PC-9 (cell line): ENCODE measurements at regions not wholly inside any gene's neighbourhood (a gene's known extent, or its start where the extent isn't known, plus 50 kb on each side); places are given as distances from the start of the nearest gene placed in this dataset.

ENCODE experiments used
- BruUV-seq: library from RNA; stranded (reverse); fragments of 400-500 nt; replicated peaks from 2 replicates; lab custom pipeline; 2021; lab: Mats Ljungman, UMichigan
- CTCF ChIA-PET: fragments of 300-600 bp; sonication (Branson Sonifier 250); formaldehyde crosslinking; loops from one replicate; lab custom pipeline; 2022; ENCODE audit warnings: antibody characterized with exemption; lab: Charles Lee
- POLR2A ChIA-PET: fragments of 300-600 bp; sonication (Branson Sonifier 250); formaldehyde crosslinking; loops from one replicate; lab custom pipeline; 2022; ENCODE audit warnings: antibody characterized with exemption; ENCODE audit not compliant: unreplicated experiment; lab: Charles Lee
- DNase-seq, 2 experiments: peaks; one replicate each; pipeline versions ENCODE4 v3.0.0 to v3.0.0-alpha.2; 2015 to 2022; ENCODE audit warnings: mixed read lengths in 1 of 2
- H2AFZ ChIP-seq: fragments of 200-600 bp; sonication (generic); 2 replicates; pipeline ENCODE4 v1.8.1; 2017; ENCODE audit warnings: antibody characterized with exemption
- H3F3A ChIP-seq: fragments of 200-600 bp; sonication (generic); 2 replicates; pipeline ENCODE4 v1.8.1; 2017; ENCODE audit warnings: antibody characterized with exemption, mild to moderate bottlenecking, low read depth; ENCODE audit not compliant: insufficient read depth
- H3K27ac ChIP-seq: fragments of 200-600 bp; sonication (generic); 2 replicates; pipeline ENCODE4 v1.6.1; 2016; ENCODE audit warnings: mixed run types
- H3K27me3 ChIP-seq: fragments of 200-600 bp; sonication (generic); 2 replicates; pipeline ENCODE4 v1.6.1; 2016; ENCODE audit warnings: low read depth, mixed run types; ENCODE audit not compliant: insufficient read depth
- H3K36me3 ChIP-seq: fragments of 200-600 bp; sonication (generic); 2 replicates; pipeline ENCODE4 v1.6.1; 2016; ENCODE audit warnings: low read depth, mixed run types
- H3K4me1 ChIP-seq: fragments of 200-600 bp; sonication (generic); replicated peaks from 2 replicates; pipeline ENCODE4 v1.6.1; 2016; ENCODE audit warnings: mixed run types; ENCODE audit not compliant: insufficient read depth
- H3K4me2 ChIP-seq: fragments of 200-600 bp; sonication (generic); 2 replicates; pipeline ENCODE4 v1.6.1; 2017; ENCODE audit warnings: mixed run types
- H3K4me3 ChIP-seq: fragments of 200-600 bp; sonication (generic); 2 replicates; pipeline ENCODE4 v1.6.1; 2016; ENCODE audit warnings: mixed run types
- H3K79me2 ChIP-seq: fragments of 200-600 bp; sonication (generic); 2 replicates; pipeline ENCODE4 v1.6.1; 2017; ENCODE audit warnings: low read depth, mixed run types
- H3K9me2 ChIP-seq: fragments of 200-600 bp; sonication (generic); 2 replicates; pipeline ENCODE4 v1.8.1; 2017; ENCODE audit warnings: mild to moderate bottlenecking; ENCODE audit not compliant: insufficient read depth
- H3K9me3 ChIP-seq: fragments of 200-600 bp; sonication (generic); 2 replicates; pipeline ENCODE4 v1.8.1; 2016; ENCODE audit warnings: low read depth; ENCODE audit not compliant: insufficient read depth
- H4K20me1 ChIP-seq: fragments of 200-600 bp; sonication (generic); 2 replicates; pipeline ENCODE4 v1.8.1; 2017; ENCODE audit not compliant: insufficient read depth
- EZH2 ChIP-seq: fragments of 200-600 bp; sonication (generic); IDR thresholded peaks from 2 replicates; pipeline ENCODE4 v1.8.0; 2017; ENCODE audit warnings: antibody characterized with exemption, low read depth
- intact Hi-C: fragments of 100-400 bp; cut with micrococcal nuclease; formaldehyde crosslinking; loops from one replicate; pipeline ENCODE4 v1.10.0; 2022; ENCODE audit not compliant: unreplicated experiment
- TF ChIP-seq, protein P1 (sequence below): fragments of 200-600 bp; sonication (generic); conservative IDR thresholded peaks from 2 replicates; pipeline ENCODE4 v1.6.1; 2017; ENCODE audit warnings: mixed run types, antibody characterized with exemption, mild to moderate bottlenecking, moderate library complexity

GRCh38 chr5:8396246-8396645 lies 527.3 kb downstream of the MTRR start:
- Histone ChIP-seq H4K20me1 (no peaks in the 10 kb centered on the region), H3K79me2 (no peaks in the 10 kb centered on the region), H3K27ac (no peak overlapping the region), H3K4me2 (no peak overlapping the region), H2AFZ (no peak overlapping the region), H3K4me1 (no peaks in the 10 kb centered on the region), H3F3A (no peaks in the 10 kb centered on the region), H3K27me3 (peaks cover 17% of the 10 kb centered on the region), H3K9me3 (no peaks in the 10 kb centered on the region), H3K36me3 (no peaks in the 10 kb centered on the region), H3K9me2 (no peaks in the 10 kb centered on the region), H3K4me3 (no peak overlapping the region)
- POLR2A ChIA-PET = no interaction called here
- CTCF ChIA-PET = no interaction called here
- TF ChIP-seq, protein P1, sequence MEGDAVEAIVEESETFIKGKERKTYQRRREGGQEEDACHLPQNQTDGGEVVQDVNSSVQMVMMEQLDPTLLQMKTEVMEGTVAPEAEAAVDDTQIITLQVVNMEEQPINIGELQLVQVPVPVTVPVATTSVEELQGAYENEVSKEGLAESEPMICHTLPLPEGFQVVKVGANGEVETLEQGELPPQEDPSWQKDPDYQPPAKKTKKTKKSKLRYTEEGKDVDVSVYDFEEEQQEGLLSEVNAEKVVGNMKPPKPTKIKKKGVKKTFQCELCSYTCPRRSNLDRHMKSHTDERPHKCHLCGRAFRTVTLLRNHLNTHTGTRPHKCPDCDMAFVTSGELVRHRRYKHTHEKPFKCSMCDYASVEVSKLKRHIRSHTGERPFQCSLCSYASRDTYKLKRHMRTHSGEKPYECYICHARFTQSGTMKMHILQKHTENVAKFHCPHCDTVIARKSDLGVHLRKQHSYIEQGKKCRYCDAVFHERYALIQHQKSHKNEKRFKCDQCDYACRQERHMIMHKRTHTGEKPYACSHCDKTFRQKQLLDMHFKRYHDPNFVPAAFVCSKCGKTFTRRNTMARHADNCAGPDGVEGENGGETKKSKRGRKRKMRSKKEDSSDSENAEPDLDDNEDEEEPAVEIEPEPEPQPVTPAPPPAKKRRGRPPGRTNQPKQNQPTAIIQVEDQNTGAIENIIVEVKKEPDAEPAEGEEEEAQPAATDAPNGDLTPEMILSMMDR = no peak
- no peak for TF ChIP-seq EZH2
- no peak for DNase-seq
- no TSS peak for BruUV-seq
- intact Hi-C loops = no loop called here

DNA sequence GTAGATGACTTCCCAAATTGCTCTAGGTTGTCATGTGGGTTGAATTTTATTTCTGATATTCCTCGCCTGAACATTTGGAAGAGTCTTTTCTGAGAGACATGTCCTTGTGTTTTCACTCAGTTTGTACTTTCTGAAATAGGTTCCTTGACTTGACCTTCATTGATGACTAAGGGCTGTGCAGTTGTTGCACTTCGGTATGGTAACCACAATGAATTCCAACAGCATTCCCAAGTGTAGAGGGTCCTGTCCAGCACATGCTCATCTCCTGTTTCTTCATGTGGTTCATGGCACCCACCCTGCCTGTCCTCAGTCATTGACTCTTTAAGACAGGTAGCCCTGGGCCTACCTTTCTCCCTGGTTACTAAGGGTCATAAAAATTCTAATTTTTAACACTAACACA lies 527.8 kb downstream of the MTRR start:
- Histone ChIP-seq H3K9me3 (no peaks in the 10 kb centered on the region), H4K20me1 (no peaks in the 10 kb centered on the region), H3K4me1 (no peaks in the 10 kb centered on the region), H3K9me2 (no peaks in the 10 kb centered on the region), H3K27ac (no peak overlapping the region), H3K79me2 (no peaks in the 10 kb centered on the region), H3K4me2 (no peak overlapping the region), H3F3A (no peaks in the 10 kb centered on the region), H3K36me3 (no peaks in the 10 kb centered on the region), H2AFZ (no peak overlapping the region), H3K27me3 (peaks cover 22% of the 10 kb centered on the region), H3K4me3 (no peak overlapping the region)
- ChIA-PET CTCF (no interaction called here), POLR2A (no interaction called here)
- TF ChIP-seq, protein P1 = no peak
- intact Hi-C loops = no loop called here
- peak in 1 of 2 experiments; percentile 26 for DNase-seq
- no TSS peak for BruUV-seq

- no peak overlapping the region for H3K27ac ChIP-seq
- CTCF ChIA-PET = no interaction called here
- H3K79me2 ChIP-seq = no peaks in the 10 kb centered on the region
- H3K9me2 ChIP-seq = no peaks in the 10 kb centered on the region
- peak in 1 of 2 experiments; percentile 20 for DNase-seq
- H3F3A ChIP-seq = no peaks in the 10 kb centered on the region
- intact Hi-C loops = no loop called here
- peaks cover 47% of the 10 kb centered on the region for H3K27me3 ChIP-seq
- no TSS peak for BruUV-seq
- TF ChIP-seq EZH2 = no peak
- TF ChIP-seq, protein P1 = no peak
- H3K4me3 ChIP-seq = no peak overlapping the region
- POLR2A ChIA-PET = no interaction called here
- H3K4me1 ChIP-seq = no peaks in the 10 kb centered on the region
- no peaks in the 10 kb centered on the region for H4K20me1 ChIP-seq
- H2AFZ ChIP-seq = no peak overlapping the region
- H3K9me3 ChIP-seq = no peaks in the 10 kb centered on the region
- H3K36me3 ChIP-seq = no peaks in the 10 kb centered on the region
- H3K4me2 ChIP-seq = no peak overlapping the region
Measured at GRCh38 chr5:8399471-8399870, 530.5 kb downstream of the MTRR start.
